Fibroblast of lung (primary cell): ENCODE measurements at regions not wholly inside any gene's neighbourhood (a gene's known extent, or its start where the extent isn't known, plus 50 kb on each side); places are given as distances from the start of the nearest gene placed in this dataset.

ENCODE experiments used
- CTCF ChIP-seq, 2 donors: IDR thresholded peaks in 1 of 2; conservative IDR thresholded peaks in 1 of 2; 1 replicate in 1 of 2; 2 replicates in 1 of 2; pipeline ENCODE4 v1.5.1; 2011 to 2012; ENCODE audit warnings: low read length in 2 of 2, control low read depth in 1 of 2, inconsistent platforms in 1 of 2, low read depth in 1 of 2, mild to moderate bottlenecking in 1 of 2
- EZH2 ChIP-seq: IDR thresholded peaks from 2 replicates; pipeline ENCODE4 v1.5.1; 2012; ENCODE audit warnings: low read length, control low read depth, mild to moderate bottlenecking; ENCODE audit errors: missing control alignments

- no peak for TF ChIP-seq CTCF (conservative IDR thresholded peaks at IDR 0.05 in 1 of 2, IDR thresholded peaks at IDR 0.05 in 1 of 2; ENCODE audit: low read depth in 1 of 2, low read length in 2 of 2)
- no peak for TF ChIP-seq EZH2
These were observed 207.6 kb downstream of the ANKRD60 start for GRCh38 chr20:58020656-58021454.
